GM23338 (cell line): ENCODE measurements at regions not wholly inside any gene's neighbourhood (a gene's known extent, or its start where the extent isn't known, plus 50 kb on each side); places are given as distances from the start of the nearest gene placed in this dataset.

Experiments
- EZH2 ChIP-seq: fragments of 200-600 bp; sonication (generic); IDR thresholded peaks from one replicate; pipeline ENCODE4 v1.8.0; 2017; ENCODE audit warnings: antibody characterized with exemption, mild to moderate bottlenecking, low read depth; ENCODE audit not compliant: unreplicated experiment
- EZH2phosphoT487 ChIP-seq: fragments of 200-600 bp; sonication (generic); IDR thresholded peaks from one replicate; pipeline ENCODE4 v1.8.1; 2018; ENCODE audit warnings: antibody characterized with exemption; ENCODE audit not compliant: unreplicated experiment
- JUNB ChIP-seq: IDR thresholded peaks from one replicate; pipeline ENCODE4 v1.6.1; 2016; ENCODE audit warnings: antibody characterized with exemption; ENCODE audit not compliant: unreplicated experiment
- POLR2AphosphoS5 ChIP-seq: IDR thresholded peaks from 2 replicates; pipeline ENCODE4 v1.6.1; 2016; ENCODE audit warnings: antibody characterized with exemption, low read depth
- TF ChIP-seq, protein P1 (sequence below), 2 experiments: fragments of 200-600 bp in 1 of 2; sonication (generic) in 1 of 2; conservative IDR thresholded peaks; 2 replicates each; pipeline versions ENCODE4 v1.5.1 to v1.6.1; 2016 to 2017; ENCODE audit warnings: antibody characterized with exemption in 2 of 2, low read depth in 2 of 2, mild to moderate bottlenecking in 2 of 2, moderate library complexity in 1 of 2
- TF ChIP-seq, protein P2 (sequence below): IDR thresholded peaks from one replicate; pipeline ENCODE4 v1.6.1; 2018; ENCODE audit warnings: antibody characterized with exemption; ENCODE audit not compliant: unreplicated experiment
- TF ChIP-seq, protein P3 (sequence below): IDR thresholded peaks from 2 replicates; pipeline ENCODE4 v1.6.1; 2016; ENCODE audit warnings: antibody characterized with exemption

GRCh38 chr10:131781791-131782190, 119.0 kb upstream of the PPP2R2D start:
- TF ChIP-seq, protein P1, sequence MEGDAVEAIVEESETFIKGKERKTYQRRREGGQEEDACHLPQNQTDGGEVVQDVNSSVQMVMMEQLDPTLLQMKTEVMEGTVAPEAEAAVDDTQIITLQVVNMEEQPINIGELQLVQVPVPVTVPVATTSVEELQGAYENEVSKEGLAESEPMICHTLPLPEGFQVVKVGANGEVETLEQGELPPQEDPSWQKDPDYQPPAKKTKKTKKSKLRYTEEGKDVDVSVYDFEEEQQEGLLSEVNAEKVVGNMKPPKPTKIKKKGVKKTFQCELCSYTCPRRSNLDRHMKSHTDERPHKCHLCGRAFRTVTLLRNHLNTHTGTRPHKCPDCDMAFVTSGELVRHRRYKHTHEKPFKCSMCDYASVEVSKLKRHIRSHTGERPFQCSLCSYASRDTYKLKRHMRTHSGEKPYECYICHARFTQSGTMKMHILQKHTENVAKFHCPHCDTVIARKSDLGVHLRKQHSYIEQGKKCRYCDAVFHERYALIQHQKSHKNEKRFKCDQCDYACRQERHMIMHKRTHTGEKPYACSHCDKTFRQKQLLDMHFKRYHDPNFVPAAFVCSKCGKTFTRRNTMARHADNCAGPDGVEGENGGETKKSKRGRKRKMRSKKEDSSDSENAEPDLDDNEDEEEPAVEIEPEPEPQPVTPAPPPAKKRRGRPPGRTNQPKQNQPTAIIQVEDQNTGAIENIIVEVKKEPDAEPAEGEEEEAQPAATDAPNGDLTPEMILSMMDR (conservative IDR thresholded peaks at IDR 0.05; ENCODE audit: low read depth in 2 of 2) = no peak
- TF ChIP-seq, protein P2, sequence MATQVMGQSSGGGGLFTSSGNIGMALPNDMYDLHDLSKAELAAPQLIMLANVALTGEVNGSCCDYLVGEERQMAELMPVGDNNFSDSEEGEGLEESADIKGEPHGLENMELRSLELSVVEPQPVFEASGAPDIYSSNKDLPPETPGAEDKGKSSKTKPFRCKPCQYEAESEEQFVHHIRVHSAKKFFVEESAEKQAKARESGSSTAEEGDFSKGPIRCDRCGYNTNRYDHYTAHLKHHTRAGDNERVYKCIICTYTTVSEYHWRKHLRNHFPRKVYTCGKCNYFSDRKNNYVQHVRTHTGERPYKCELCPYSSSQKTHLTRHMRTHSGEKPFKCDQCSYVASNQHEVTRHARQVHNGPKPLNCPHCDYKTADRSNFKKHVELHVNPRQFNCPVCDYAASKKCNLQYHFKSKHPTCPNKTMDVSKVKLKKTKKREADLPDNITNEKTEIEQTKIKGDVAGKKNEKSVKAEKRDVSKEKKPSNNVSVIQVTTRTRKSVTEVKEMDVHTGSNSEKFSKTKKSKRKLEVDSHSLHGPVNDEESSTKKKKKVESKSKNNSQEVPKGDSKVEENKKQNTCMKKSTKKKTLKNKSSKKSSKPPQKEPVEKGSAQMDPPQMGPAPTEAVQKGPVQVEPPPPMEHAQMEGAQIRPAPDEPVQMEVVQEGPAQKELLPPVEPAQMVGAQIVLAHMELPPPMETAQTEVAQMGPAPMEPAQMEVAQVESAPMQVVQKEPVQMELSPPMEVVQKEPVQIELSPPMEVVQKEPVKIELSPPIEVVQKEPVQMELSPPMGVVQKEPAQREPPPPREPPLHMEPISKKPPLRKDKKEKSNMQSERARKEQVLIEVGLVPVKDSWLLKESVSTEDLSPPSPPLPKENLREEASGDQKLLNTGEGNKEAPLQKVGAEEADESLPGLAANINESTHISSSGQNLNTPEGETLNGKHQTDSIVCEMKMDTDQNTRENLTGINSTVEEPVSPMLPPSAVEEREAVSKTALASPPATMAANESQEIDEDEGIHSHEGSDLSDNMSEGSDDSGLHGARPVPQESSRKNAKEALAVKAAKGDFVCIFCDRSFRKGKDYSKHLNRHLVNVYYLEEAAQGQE = no peak
- TF ChIP-seq POLR2AphosphoS5 = no peak
- TF ChIP-seq EZH2 = no peak
- no peak for TF ChIP-seq EZH2phosphoT487
- no peak for TF ChIP-seq JUNB
- TF ChIP-seq, protein P3, sequence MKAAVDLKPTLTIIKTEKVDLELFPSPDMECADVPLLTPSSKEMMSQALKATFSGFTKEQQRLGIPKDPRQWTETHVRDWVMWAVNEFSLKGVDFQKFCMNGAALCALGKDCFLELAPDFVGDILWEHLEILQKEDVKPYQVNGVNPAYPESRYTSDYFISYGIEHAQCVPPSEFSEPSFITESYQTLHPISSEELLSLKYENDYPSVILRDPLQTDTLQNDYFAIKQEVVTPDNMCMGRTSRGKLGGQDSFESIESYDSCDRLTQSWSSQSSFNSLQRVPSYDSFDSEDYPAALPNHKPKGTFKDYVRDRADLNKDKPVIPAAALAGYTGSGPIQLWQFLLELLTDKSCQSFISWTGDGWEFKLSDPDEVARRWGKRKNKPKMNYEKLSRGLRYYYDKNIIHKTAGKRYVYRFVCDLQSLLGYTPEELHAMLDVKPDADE = no peak
